ENCODE measurements at regions not wholly inside any gene's neighbourhood (a gene's known extent, or its start where the extent isn't known, plus 50 kb on each side); places are given as distances from the start of the nearest gene placed in this dataset.
"Not testable (repeated sequence)": the region's sequence is repeated elsewhere in the genome, so short reads cannot be mapped to it uniquely, and the experiment has no call there.

DNA sequence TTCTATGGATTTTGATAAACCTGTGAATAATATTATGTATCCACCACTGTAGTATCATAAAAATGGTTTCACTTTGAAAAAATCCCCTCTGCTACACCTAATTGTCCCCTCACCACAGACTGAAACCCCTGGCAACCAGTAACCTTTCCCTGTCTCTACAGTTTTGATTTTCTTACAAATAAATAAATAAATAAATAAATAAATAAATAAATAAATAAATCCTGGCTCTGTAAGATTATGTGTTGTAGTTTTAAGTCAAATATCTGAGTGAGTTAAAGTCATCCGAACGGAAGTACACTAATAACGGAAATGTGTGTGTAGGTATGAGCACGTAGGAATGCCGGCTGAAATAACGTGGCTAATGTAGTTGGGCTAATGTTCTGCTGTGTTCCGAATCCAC, 641.5 kb downstream of the GABRG1 start:
- no peak for DNase-seq (ENCODE audit: low read depth)

- DNase-seq (ENCODE audit: low read depth): no peak
These were observed 646.5 kb downstream of the GABRG1 start for GRCh38 chr4:45477311-45477733.

GRCh38 chr4:45475548-45475947, 648.3 kb downstream of the GABRG1 start:
- DNase-seq (ENCODE audit: low read depth): no peak

GRCh38 chr4:45472490-45472889, 651.4 kb downstream of the GABRG1 start:
- no peak for DNase-seq (ENCODE audit: low read depth)

GRCh38 chr4:45471335-45471734, 652.5 kb downstream of the GABRG1 start:
- DNase-seq (ENCODE audit: low read depth): no peak

DNA sequence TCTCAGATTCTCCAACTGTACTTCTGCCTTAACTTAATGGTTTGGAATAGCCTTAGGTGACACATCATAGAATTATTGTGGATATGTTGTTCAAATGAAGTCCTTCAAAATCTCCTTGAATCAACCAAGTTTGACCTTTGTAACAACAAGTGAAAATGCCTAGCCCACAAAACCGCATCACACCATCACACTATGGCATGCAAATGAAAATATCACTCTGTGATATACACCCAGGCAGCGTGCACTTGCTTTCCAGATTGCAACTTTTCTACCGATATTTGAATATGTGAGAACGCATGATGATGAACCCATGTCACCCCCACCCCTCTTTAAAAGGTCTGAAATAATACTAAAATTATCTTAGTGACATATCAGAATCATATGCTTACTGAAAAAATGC, 656.7 kb downstream of the GABRG1 start:
- DNase-seq (ENCODE audit: low read depth): no peak

GRCh38 chr4:45460157-45460556, 663.7 kb downstream of the GABRG1 start:
- not testable (repeated sequence) for DNase-seq (ENCODE audit: low read depth)

- no peak for DNase-seq (ENCODE audit: low read depth)
These were observed 668.6 kb downstream of the GABRG1 start for GRCh38 chr4:45455217-45455616.

GRCh38 chr4:45453258-45453853, 670.5 kb downstream of the GABRG1 start:
- DNase-seq (ENCODE audit: low read depth): peak; percentile 4

GRCh38 chr4:45442466-45442865, 681.4 kb downstream of the GABRG1 start:
- peak; percentile 0 for DNase-seq (ENCODE audit: low read depth)

DNA sequence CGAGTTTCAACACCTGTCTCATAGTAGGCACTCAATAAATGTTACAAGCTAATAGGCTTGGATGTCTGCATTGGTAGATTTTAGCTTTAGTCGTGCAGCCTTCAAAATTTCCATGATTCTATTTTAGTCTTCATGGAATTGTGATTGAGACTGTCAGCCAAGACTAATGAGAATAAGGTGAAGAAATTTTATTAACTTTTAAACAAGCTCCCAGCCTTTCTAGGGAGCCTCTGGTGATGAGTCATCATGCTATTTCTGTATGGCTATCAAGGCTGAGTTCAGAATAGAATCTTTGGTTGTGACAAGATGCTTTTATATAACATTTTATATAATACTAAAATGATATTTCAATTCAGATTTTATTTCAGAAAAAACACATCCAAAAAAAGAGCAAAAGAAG, 685.8 kb downstream of the GABRG1 start:
- no peak for DNase-seq (ENCODE audit: low read depth)

DNA sequence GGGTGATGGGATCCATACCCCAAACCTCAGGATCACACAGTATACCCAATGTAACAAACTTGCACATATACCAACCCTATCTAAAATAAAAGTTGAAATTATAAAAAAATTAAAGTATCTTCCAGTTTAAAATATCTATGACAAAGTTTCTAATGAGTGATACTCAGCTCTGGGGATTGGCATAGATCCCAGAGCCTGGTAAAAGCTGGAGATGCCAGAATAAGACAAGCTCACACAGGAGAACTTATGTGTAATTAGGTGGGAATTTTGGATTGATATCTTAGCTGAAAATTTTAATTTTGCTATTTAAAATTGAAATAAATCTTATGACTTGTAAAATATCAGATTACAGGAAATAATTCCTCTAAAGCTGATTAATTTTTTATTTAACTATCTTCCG, 686.5 kb downstream of the GABRG1 start:
- DNase-seq (ENCODE audit: low read depth): no peak

GRCh38 chr4:45425135-45425534, 698.7 kb downstream of the GABRG1 start:
- no peak for DNase-seq (ENCODE audit: low read depth)

DNA sequence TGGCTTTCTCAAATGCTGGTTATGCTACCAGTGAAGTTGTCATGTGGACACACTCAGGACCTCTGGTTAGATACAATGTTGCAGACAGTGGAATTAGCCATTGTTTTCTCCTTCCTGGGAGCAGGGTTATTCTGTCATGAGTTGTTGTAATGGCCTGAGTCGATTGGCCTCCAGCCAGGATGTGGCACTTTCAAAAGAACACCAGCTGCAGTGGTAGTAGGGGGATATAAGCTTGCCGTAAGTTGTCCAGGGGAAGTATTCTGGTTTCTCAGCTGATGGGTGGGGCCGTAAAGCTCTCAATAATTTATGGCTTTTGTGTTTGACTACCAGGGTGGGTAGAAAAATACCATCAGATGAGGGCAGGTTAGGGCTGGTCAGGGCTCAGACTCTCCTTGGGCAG, 697.5 kb upstream of the GNPDA2 start:
- DNase-seq (ENCODE audit: low read depth): no peak

DNA sequence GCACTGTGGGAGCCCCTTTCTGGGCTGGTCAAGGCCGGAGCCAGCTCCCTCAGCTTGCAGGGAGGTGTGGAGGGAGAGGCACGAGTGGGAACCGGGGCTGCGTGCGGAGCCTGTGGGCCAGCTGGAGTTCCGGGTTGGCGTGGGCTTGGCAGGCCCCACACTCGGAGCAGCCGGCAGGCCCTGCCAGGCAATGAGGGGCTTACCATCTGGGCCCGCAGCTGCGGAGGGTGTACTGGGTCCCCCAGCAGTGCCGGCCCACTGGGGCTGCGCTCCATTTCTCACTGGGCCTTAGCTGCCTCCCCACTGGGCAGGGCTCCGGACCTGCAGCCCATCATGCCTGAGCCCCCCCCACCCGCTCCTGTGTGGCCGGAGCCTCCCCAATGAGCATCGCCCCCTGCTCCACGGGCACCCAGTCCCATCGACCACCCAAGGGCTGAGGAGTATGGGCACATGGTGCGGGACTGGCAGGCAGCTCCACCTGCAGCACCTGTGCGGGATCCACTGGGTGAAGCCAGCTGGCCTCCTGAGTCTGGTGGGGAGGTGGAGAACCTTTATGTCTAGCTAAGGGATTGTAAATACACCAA, 693.8 kb upstream of the GNPDA2 start:
- not testable (repeated sequence) for DNase-seq (ENCODE audit: low read depth)

DNA sequence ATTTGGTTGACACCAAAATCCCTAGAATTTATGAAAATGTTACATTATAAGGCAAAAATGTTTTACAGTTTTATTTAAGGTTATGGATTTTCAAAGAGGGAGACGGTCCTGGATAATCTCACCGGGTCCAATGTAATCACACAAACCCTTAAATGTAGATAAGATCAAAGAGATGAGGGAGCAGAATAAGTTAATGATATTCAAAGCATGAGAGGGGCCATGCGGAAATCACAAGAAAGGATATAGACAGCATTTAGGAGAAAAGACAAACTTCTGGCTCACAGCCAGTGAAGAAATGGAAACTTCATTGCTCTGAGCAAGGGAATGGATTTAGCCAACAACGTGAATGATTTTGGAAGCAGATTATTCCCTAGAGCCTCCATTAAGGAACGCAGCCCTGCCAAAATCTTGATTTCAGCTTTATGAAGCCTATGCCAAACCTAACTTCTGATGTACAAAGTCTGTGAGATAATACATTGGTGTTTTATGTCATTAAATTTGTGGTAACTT, 684.4 kb upstream of the GNPDA2 start:
- DNase-seq (ENCODE audit: low read depth): no peak

DNA sequence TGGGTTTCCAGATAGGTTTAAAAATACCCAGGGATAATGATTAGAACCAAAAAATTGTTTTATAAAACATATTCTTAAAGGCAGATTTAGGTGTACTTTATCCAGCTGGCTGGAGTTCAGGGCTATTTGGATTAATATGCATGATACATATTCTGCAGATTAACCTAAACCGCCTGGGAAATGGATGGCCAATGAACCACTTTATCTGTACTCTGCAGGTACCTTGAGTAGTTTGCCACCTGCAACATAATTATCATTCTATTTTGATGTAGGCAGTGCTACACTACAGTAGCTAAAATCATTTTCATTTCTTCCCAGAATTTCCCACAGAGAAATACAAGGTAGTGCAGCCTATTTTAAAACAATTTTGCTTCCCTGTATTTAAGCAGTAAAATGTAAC, 683.2 kb upstream of the GNPDA2 start:
- DNase-seq (ENCODE audit: low read depth): no peak

DNA sequence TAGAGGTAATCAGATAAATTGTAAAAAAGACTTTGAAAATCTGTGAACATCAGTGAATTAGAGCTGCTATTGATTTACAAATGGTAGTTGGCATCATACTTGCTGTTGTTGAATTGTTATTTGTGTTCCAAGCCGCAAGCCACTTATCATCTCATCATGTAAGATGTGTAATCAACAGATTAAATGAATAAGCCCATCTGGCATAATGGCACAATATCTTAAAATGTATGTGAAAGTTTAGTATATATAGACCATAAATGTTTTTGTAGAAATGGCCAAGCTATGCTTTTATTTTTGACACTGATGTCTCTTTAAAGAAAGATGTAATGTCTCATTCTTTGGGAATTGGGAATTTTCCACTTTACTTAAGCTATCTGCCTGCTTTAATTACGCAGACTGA, 682.6 kb upstream of the GNPDA2 start:
- DNase-seq (ENCODE audit: low read depth): no peak

- no peak for DNase-seq (ENCODE audit: low read depth)
These were observed 672.8 kb upstream of the GNPDA2 start for GRCh38 chr4:45399116-45399515.

GRCh38 chr4:45385306-45385705, 659.0 kb upstream of the GNPDA2 start:
- DNase-seq (ENCODE audit: low read depth): no peak

DNA sequence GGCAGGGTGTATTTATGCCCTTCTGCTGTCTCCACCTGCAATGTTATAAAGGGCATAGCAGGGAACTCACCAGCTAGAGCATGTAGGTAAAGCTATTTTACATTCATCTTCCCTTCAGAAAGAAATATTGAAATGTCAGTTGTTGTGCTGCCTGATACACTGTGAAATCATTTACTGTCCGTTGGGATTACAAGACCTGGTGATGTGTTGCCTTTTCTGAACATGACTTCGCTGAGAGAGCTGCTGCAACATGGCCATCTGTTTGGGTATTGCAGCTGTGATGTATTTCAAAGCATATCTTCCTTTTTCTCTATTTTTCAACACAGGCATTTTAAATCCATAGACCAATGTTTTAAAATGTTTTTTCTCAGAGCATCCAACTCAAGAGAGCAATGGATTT, 644.1 kb upstream of the GNPDA2 start:
- no peak for DNase-seq (ENCODE audit: low read depth)

DNA sequence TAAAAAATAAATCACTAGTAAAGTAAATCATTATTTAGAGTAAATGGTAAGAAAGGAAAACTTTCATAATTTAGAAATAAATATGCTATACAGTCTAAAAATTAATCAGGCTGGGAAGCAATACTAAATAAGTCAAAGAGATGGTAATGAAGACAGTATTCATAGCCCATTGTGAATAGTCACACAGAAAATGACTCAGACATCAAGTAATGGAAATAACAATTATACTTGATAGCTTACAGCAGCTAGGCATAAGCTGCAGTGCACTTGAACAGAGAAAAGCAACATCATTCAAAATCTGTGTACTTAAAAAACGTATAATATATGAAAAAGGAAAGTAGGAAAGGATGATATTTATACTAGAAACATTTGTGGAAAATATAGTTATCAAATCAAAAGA, 642.5 kb upstream of the GNPDA2 start:
- no peak for DNase-seq (ENCODE audit: low read depth)

GRCh38 chr4:45363931-45364330, 637.6 kb upstream of the GNPDA2 start:
- DNase-seq (ENCODE audit: low read depth): no peak

Data from ELR (cell line).